Hematopoietic multipotent progenitor cell treated with erythropoietin and hydrocortisone succinate and interleukin-3 and kit ligand, for 15 days (in vitro differentiated cells): ENCODE measurements at regions not wholly inside any gene's neighbourhood (a gene's known extent, or its start where the extent isn't known, plus 50 kb on each side); places are given as distances from the start of the nearest gene placed in this dataset.

Source experiments
- DNase-seq: peaks from one replicate; pipeline ENCODE4 v3.0.0-alpha.2; 2015; ENCODE audit warnings: low spot score

GRCh38 chr4:111718763-111719559, 426.3 kb upstream of the FAM241A start:
- DNase-seq = no peak

- no peak for DNase-seq
Measured at GRCh38 chr4:111720866-111721265, 424.4 kb upstream of the FAM241A start.

DNA sequence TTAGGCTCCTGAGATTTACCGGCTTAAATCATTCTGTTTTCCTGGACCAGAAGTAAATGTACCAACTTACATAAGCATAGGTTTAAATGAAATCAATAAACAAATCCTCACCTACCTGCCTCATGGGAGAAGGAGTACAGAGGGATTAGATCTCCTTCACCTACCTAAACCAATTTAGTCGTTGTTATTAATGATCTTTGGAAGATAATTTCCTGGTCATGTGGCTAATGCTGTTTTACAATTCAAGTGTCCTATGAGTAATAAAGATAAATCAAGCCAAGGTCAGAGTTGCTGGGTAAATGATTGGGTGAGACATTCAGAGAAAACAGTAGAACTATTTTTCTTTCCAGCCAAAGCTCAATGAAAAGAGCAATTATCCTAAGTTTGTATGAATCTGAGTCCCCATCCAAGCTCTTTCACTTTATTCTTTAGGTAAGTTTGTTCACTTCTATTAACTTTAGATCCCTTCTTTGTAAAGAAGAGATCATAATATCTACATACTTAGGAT, 423.0 kb upstream of the FAM241A start:
- no peak for DNase-seq

DNA sequence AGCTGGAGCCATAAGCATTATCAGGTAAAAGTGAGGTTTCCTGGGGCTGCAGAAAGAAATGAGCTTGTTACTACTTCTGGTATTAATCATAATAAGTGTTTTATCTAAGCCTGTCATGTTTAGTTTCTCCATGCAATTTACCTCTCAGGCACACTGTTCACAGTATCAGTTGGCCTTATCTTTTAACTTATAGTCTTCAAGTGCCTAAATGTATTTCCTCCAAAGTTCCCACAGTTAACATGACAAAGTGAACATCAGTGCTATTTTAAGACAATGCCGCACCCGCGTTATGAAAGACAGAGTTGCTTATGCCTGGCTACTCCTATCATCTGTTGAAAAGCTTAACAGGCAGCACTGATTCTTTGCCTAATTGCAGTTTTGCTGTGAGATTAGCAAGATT, 408.7 kb upstream of the FAM241A start:
- no peak for DNase-seq

DNA sequence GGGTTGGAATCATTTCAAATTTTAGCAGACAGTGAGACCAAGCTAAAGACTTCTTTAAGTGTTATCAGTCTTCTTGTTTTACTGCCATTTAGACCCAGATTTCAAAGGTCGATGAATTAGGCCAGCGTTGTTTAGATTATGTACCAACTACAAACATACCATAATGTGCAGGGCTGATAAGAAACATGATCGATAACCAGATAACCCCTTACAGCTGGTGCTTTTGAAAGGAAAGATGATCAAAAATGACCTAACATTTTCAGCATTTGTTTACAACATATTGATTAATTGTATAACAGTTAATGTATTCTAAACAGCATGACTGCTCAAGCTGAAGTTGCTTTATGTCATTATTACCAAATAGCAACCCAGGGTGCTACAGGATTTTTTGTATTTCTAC, 400.4 kb upstream of the FAM241A start:
- DNase-seq = no peak

DNA sequence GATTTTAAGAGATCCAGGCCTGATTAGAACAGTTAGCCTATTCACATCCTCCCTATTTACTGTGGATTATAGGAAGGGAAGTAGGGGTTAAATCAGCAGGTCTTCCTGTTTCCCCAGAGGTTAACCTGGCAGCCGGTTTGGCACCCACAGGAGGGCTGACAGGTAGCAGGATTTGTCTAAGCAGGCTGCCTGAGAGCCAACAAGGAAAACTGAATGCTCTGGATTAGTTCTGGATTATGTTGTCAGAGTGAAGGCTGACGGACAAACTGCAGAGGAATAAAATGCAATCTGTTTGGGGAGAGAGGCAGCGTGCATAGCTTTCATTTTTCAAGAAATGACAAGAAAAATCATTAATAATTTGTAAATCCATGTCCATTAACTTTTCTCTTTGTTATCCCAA, 397.1 kb upstream of the FAM241A start:
- no peak for DNase-seq

DNA sequence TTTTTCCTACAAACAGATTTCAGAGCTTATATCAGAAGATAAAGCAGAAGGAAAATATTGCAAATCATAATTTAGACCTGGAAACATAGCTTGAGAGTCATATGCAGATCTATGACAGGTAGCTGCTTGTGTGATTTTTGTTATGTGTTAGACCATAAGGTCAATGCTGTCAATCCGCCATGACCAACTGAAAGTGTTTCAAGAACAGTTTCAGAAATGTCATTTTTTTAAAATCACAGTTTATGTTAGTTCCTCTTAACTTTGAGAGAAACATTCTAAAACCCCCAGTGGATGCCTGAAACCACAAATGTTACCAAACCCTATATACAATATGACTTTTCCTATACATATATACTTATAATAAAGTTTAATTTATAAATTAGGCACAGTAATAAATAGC, 391.3 kb upstream of the FAM241A start:
- no peak for DNase-seq

DNA sequence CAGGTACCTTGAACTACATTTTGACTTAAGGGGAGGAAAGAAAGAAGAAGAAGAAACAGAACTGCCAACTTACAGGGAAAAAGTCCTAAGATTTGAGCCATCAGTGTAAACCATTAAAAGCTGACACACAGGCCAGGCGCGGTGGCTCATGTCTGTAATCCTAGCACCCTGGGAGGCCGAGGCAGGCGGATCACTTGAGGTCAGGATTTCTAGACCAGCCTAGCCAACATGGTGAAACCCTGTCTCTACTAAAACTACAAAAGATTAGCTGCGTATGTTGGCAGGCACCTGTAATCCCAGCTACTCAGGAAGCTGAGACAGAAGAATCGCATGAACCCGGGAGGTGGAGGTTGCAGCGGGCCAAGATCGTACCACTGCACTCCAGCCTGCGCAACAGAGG, 389.7 kb upstream of the FAM241A start:
- DNase-seq = no peak

DNA sequence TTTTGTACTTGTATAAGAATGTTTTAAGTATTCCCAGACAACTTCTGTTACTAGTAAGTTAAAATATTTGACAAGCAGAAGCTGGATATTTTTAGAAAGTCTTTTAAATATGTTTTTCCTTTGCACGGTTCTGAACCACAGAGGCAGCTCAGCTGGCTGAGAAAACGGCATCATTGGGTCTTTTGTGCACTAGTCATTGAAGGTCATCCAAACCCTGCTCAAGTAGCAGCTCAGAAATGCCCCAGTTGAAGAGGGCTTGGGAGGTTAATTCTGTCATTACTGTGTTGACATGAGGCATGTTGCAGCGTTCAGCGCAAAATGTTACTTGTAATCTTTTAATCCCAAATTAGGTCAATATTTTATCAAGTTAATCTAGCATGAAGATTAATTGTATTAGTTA, 383.7 kb upstream of the FAM241A start:
- no peak for DNase-seq

- no peak for DNase-seq
Measured at GRCh38 chr4:111770514-111770913, 374.7 kb upstream of the FAM241A start.

DNA sequence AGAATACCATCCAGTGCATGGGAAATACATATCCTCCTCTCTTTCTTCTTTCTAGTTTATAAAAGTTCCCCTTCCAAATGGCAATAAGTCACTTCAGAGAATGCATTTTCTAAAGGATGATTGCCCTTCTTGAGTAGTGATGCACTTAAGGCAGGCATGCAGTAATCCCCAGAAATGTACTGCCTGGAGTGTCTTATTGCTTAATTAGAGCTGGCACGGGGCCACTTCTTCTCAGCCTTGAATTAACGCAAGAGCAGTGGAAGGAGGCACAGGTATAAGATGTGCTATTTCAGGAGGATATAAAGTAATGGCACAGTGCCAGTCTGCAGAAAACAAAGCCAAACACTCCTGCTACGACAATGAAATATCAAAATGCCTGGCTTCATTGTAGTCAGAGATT, 371.4 kb upstream of the FAM241A start:
- DNase-seq = no peak

- DNase-seq = no peak
Measured at GRCh38 chr4:111775556-111776297, 369.5 kb upstream of the FAM241A start.

DNA sequence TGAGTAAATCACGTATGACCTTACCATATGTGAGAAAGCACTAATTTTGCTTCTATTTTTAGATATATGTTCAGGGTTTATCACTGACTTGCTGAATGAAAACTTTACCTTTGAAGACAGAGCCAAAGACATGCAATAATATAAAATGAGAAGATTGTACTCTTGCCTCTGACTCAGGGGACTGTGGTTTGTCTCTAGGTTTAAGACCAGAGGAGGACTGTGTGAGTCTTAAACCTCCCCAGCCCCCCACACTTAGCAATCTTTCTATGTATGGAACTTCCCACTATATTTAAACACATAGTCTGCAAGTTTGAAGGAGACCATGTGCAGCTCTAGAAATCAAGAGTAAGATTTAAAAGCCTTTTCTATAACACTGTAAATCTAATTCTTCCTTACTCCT, 368.7 kb upstream of the FAM241A start:
- DNase-seq = no peak

- no peak for DNase-seq
Measured at GRCh38 chr4:111778543-111778942, 366.7 kb upstream of the FAM241A start.

- no peak for DNase-seq
Measured at GRCh38 chr4:111780965-111781364, 364.3 kb upstream of the FAM241A start.

GRCh38 chr4:111781611-111782010, 363.6 kb upstream of the FAM241A start:
- DNase-seq = no peak

- DNase-seq = no peak
Measured at GRCh38 chr4:111788099-111788498, 357.2 kb upstream of the FAM241A start.

DNA sequence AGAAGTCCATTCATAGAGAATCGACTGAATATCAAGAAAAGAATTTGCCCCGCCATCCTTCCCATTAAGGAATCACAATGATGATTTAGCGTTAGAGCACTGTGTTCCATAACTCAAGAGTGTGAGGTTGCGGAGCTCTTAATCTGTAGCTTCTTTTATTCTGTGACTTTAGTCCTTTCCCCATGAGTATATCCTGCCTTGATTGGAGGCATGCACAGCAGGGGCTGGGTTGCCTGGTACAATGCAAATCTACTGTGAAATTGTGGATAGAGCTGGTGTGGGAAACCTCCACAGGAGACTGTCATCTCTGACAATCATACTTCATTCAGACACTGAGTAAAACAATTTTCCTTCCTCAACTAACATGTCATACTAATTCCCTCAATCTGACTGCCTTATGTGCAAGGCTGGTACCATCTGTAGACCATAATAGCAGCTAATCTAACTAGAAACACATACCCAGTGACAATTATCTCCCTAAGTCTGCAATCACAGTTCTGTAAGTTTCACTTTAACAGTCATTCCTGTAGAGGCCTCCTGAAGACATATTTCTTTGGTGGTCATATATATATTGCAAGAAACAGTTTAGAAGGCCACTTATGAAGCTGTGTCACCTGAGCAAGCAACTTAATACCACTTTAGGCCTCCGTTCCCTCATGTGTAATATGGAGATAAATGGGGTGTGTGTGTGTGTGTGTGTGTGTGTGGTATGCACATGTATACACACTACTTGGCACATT, 355.2 kb upstream of the FAM241A start:
- no peak for DNase-seq

DNA sequence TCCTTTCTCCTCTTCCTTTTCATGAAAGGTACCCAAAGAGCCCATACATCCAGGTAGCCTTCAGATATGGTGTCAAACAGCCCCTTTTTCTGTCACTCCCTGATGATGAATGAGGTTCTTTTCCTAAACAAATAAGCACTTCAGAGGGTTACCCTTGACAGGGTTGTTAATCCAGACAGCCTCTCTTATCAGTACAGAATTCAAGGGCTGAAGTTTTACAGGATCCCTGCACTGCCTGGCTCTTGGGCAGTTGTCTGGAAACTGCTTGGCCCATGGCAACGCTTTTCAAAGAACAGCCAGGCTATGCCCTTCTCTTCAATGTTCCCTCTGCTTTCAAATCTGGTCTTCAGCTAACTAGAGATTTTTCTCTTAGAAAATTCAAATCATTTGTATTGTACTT, 352.6 kb upstream of the FAM241A start:
- DNase-seq = no peak

GRCh38 chr4:111793433-111794091, 351.7 kb upstream of the FAM241A start:
- no peak for DNase-seq

GRCh38 chr4:111797455-111798163, 347.6 kb upstream of the FAM241A start:
- no peak for DNase-seq

DNA sequence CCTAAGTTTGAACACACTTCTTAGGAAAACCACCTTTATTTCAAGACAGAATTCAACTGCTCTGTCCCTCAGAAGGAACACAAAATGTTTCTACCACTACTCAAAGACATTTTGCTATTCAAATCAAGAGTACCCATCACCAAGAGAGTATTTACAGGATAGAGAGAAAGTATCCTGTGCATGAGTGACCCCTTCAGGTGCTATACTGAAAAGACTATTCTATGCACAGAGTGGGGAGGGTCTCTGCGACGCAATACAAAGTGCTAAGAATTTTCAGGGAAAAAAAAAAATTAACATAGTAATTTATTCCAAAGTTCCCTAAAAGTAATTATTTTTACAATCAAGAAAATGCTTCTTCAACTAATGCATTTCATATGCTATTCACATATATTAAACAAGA, 346.4 kb upstream of the FAM241A start:
- no peak for DNase-seq
